ENCODE measurements at regions not wholly inside any gene's neighbourhood (a gene's known extent, or its start where the extent isn't known, plus 50 kb on each side); places are given as distances from the start of the nearest gene placed in this dataset.

- Mint-ChIP-seq H3K27me3 (ENCODE audit: low read depth) (no peaks in the 10 kb centered on the region), H3K9me3 (no peaks in the 10 kb centered on the region), H3K4me1 (ENCODE audit: low read depth) (no peaks in the 10 kb centered on the region), H3K36me3 (ENCODE audit: low read depth) (no peaks in the 10 kb centered on the region), H3K4me3 (ENCODE audit: low read depth) (no peak overlapping the region), H3K27ac (no peak overlapping the region)
- no peak for DNase-seq (ENCODE audit: low spot score)
- intact Hi-C loops (cut with micrococcal nuclease) = no loop called here
Observed at GRCh38 chr12:58363971-58364370, 422.6 kb downstream of the ATP23 start.

- Mint-ChIP-seq H3K4me3 (ENCODE audit: low read depth) (no peak overlapping the region), H3K36me3 (ENCODE audit: low read depth) (no peaks in the 10 kb centered on the region), H3K9me3 (no peaks in the 10 kb centered on the region), H3K4me1 (ENCODE audit: low read depth) (no peaks in the 10 kb centered on the region), H3K27ac (no peak overlapping the region), H3K27me3 (ENCODE audit: low read depth) (no peaks in the 10 kb centered on the region)
- DNase-seq (ENCODE audit: low spot score) = no peak
- intact Hi-C loops (cut with micrococcal nuclease) = no loop called here
Observed at GRCh38 chr12:58364389-58365086, 423.2 kb downstream of the ATP23 start.

- no peak for DNase-seq (ENCODE audit: low spot score)
- Mint-ChIP-seq H3K36me3 (ENCODE audit: low read depth) (no peaks in the 10 kb centered on the region), H3K27ac (no peak overlapping the region), H3K4me3 (ENCODE audit: low read depth) (no peak overlapping the region), H3K27me3 (ENCODE audit: low read depth) (no peaks in the 10 kb centered on the region), H3K4me1 (ENCODE audit: low read depth) (no peaks in the 10 kb centered on the region), H3K9me3 (no peaks in the 10 kb centered on the region)
- intact Hi-C loops (cut with micrococcal nuclease) = no loop called here
Observed at GRCh38 chr12:58365087-58365390, 423.7 kb downstream of the ATP23 start.

- no peak overlapping the region for H3K4me3 Mint-ChIP-seq (ENCODE audit: low read depth)
- H3K27me3 Mint-ChIP-seq (ENCODE audit: low read depth) = no peaks in the 10 kb centered on the region
- no peaks in the 10 kb centered on the region for H3K9me3 Mint-ChIP-seq
- no peaks in the 10 kb centered on the region for H3K4me1 Mint-ChIP-seq (ENCODE audit: low read depth)
- H3K27ac Mint-ChIP-seq = no peak overlapping the region
- H3K36me3 Mint-ChIP-seq (ENCODE audit: low read depth) = no peaks in the 10 kb centered on the region
- DNase-seq (ENCODE audit: low spot score) = no peak
- intact Hi-C loops (cut with micrococcal nuclease) = no loop called here
Observed at GRCh38 chr12:58367041-58367440, 425.7 kb downstream of the ATP23 start.

- Mint-ChIP-seq H3K4me1 (ENCODE audit: low read depth) (no peaks in the 10 kb centered on the region), H3K4me3 (ENCODE audit: low read depth) (no peak overlapping the region), H3K9me3 (no peaks in the 10 kb centered on the region), H3K27ac (no peak overlapping the region), H3K27me3 (ENCODE audit: low read depth) (no peaks in the 10 kb centered on the region), H3K36me3 (ENCODE audit: low read depth) (no peaks in the 10 kb centered on the region)
- no peak for DNase-seq (ENCODE audit: low spot score)
- intact Hi-C loops (cut with micrococcal nuclease) = no loop called here
Observed at GRCh38 chr12:58368001-58368400, 426.6 kb downstream of the ATP23 start.

- Mint-ChIP-seq H3K9me3 (no peaks in the 10 kb centered on the region), H3K4me3 (ENCODE audit: low read depth) (no peak overlapping the region), H3K27me3 (ENCODE audit: low read depth) (no peaks in the 10 kb centered on the region), H3K4me1 (ENCODE audit: low read depth) (no peaks in the 10 kb centered on the region), H3K27ac (no peak overlapping the region), H3K36me3 (ENCODE audit: low read depth) (no peaks in the 10 kb centered on the region)
- intact Hi-C loops (cut with micrococcal nuclease) = no loop called here
- DNase-seq (ENCODE audit: low spot score) = no peak
Observed at GRCh38 chr12:58369576-58369975, 428.2 kb downstream of the ATP23 start.

GRCh38 chr12:58372298-58372697 is 430.9 kb downstream of the ATP23 start:
- DNase-seq (ENCODE audit: low spot score) = no peak
- H3K4me1 Mint-ChIP-seq (ENCODE audit: low read depth) = no peaks in the 10 kb centered on the region
- H3K27ac Mint-ChIP-seq = no peak overlapping the region
- H3K27me3 Mint-ChIP-seq (ENCODE audit: low read depth) = no peaks in the 10 kb centered on the region
- no peaks in the 10 kb centered on the region for H3K9me3 Mint-ChIP-seq
- no peaks in the 10 kb centered on the region for H3K36me3 Mint-ChIP-seq (ENCODE audit: low read depth)
- intact Hi-C loops (cut with micrococcal nuclease) = no loop called here
- H3K4me3 Mint-ChIP-seq (ENCODE audit: low read depth) = no peak overlapping the region

GRCh38 chr12:58378028-58378427 is 436.7 kb downstream of the ATP23 start:
- Mint-ChIP-seq H3K4me1 (ENCODE audit: low read depth) (no peaks in the 10 kb centered on the region), H3K27me3 (ENCODE audit: low read depth) (peaks cover 2% of the 10 kb centered on the region)
- intact Hi-C loops (cut with micrococcal nuclease) = no loop called here

GRCh38 chr12:58381546-58381945 is 440.2 kb downstream of the ATP23 start:
- peaks cover 11% of the 10 kb centered on the region for H3K27me3 Mint-ChIP-seq (ENCODE audit: low read depth)
- H3K9me3 Mint-ChIP-seq = no peaks in the 10 kb centered on the region
- no peaks in the 10 kb centered on the region for H3K36me3 Mint-ChIP-seq (ENCODE audit: low read depth)
- no peaks in the 10 kb centered on the region for H3K4me1 Mint-ChIP-seq (ENCODE audit: low read depth)
- no peak overlapping the region for H3K27ac Mint-ChIP-seq
- H3K4me3 Mint-ChIP-seq (ENCODE audit: low read depth) = no peak overlapping the region
- intact Hi-C loops (cut with micrococcal nuclease) = no loop called here
- no peak for DNase-seq (ENCODE audit: low spot score)

More at GRCh38 chr12:58378028-58378427, 436.7 kb downstream of the ATP23 start:
- no peak for DNase-seq (ENCODE audit: low spot score)
- Mint-ChIP-seq H3K27ac (no peak overlapping the region), H3K36me3 (ENCODE audit: low read depth) (no peaks in the 10 kb centered on the region), H3K4me3 (ENCODE audit: low read depth) (no peak overlapping the region), H3K9me3 (no peaks in the 10 kb centered on the region)

- Mint-ChIP-seq H3K9me3 (no peaks in the 10 kb centered on the region), H3K4me1 (ENCODE audit: low read depth) (no peaks in the 10 kb centered on the region), H3K27ac (no peak overlapping the region), H3K36me3 (ENCODE audit: low read depth) (no peaks in the 10 kb centered on the region), H3K27me3 (ENCODE audit: low read depth) (peaks cover 11% of the 10 kb centered on the region), H3K4me3 (ENCODE audit: low read depth) (no peak overlapping the region)
- intact Hi-C loops (cut with micrococcal nuclease) = no loop called here
- no peak for DNase-seq (ENCODE audit: low spot score)
Observed at GRCh38 chr12:58384196-58384595, 442.8 kb downstream of the ATP23 start.

- Mint-ChIP-seq H3K4me3 (ENCODE audit: low read depth) (no peak overlapping the region), H3K36me3 (ENCODE audit: low read depth) (no peaks in the 10 kb centered on the region), H3K27me3 (ENCODE audit: low read depth) (peaks cover 10% of the 10 kb centered on the region), H3K27ac (no peak overlapping the region), H3K4me1 (ENCODE audit: low read depth) (no peaks in the 10 kb centered on the region), H3K9me3 (no peaks in the 10 kb centered on the region)
- no peak for DNase-seq (ENCODE audit: low spot score)
- intact Hi-C loops (cut with micrococcal nuclease) = no loop called here
Observed at GRCh38 chr12:58386136-58386535, 444.8 kb downstream of the ATP23 start.

GRCh38 chr12:58387199-58387598 is 445.8 kb downstream of the ATP23 start:
- Mint-ChIP-seq H3K27me3 (ENCODE audit: low read depth) (peaks cover 10% of the 10 kb centered on the region), H3K4me1 (ENCODE audit: low read depth) (no peaks in the 10 kb centered on the region), H3K4me3 (ENCODE audit: low read depth) (no peak overlapping the region), H3K9me3 (no peaks in the 10 kb centered on the region), H3K27ac (no peak overlapping the region), H3K36me3 (ENCODE audit: low read depth) (no peaks in the 10 kb centered on the region)
- intact Hi-C loops (cut with micrococcal nuclease) = no loop called here
- DNase-seq (ENCODE audit: low spot score) = no peak

GRCh38 chr12:58388261-58388660 is 446.9 kb downstream of the ATP23 start:
- Mint-ChIP-seq H3K4me1 (ENCODE audit: low read depth) (no peaks in the 10 kb centered on the region), H3K9me3 (no peaks in the 10 kb centered on the region), H3K27me3 (ENCODE audit: low read depth) (peaks cover 10% of the 10 kb centered on the region), H3K27ac (no peak overlapping the region), H3K4me3 (ENCODE audit: low read depth) (no peak overlapping the region), H3K36me3 (ENCODE audit: low read depth) (no peaks in the 10 kb centered on the region)
- DNase-seq (ENCODE audit: low spot score) = no peak
- intact Hi-C loops (cut with micrococcal nuclease) = no loop called here

GRCh38 chr12:58393152-58393551 is 451.8 kb downstream of the ATP23 start:
- H3K4me3 Mint-ChIP-seq (ENCODE audit: low read depth) = no peak overlapping the region
- H3K27ac Mint-ChIP-seq = no peak overlapping the region
- no peaks in the 10 kb centered on the region for H3K4me1 Mint-ChIP-seq (ENCODE audit: low read depth)
- no peaks in the 10 kb centered on the region for H3K36me3 Mint-ChIP-seq (ENCODE audit: low read depth)
- intact Hi-C loops (cut with micrococcal nuclease) = no loop called here
- DNase-seq (ENCODE audit: low spot score) = no peak
- H3K27me3 Mint-ChIP-seq (ENCODE audit: low read depth) = peaks cover 2% of the 10 kb centered on the region
- H3K9me3 Mint-ChIP-seq = no peaks in the 10 kb centered on the region

All from activated T-helper 2 cell treated with anti-CD3 and anti-CD28 coated beads, Interferon-gamma antibody, Interleukin-2, Interleukin-4, amounts not matched to agents 10 μg/mL and 5 μg/mL and 100 μg/mL, durations not matched to agents 14 hours and 24 hours and 36 hours (primary cell).